ENCODE measurements at regions not wholly inside any gene's neighbourhood (a gene's known extent, or its start where the extent isn't known, plus 50 kb on each side); places are given as distances from the start of the nearest gene placed in this dataset.

GRCh38 chr11:69878927-69879728, 59.9 kb upstream of the FGF3 start:
- Histone ChIP-seq H3K27me3 (no peaks in the 10 kb centered on the region), H3K9me3 (no peaks in the 10 kb centered on the region)
- intact Hi-C loops (cut with DNase I; ENCODE audit: low total_unique reads): no loop called here

GRCh38 chr11:69879729-69880005, 60.5 kb upstream of the FGF3 start:
- intact Hi-C loops (cut with DNase I; ENCODE audit: low total_unique reads): no loop called here
- no peaks in the 10 kb centered on the region for H3K27me3 ChIP-seq
- H3K36me3 ChIP-seq: no peaks in the 10 kb centered on the region
- TF ChIP-seq POLR2AphosphoS5 (IDR thresholded peaks at IDR 0.05) (no peak), CTCF (IDR thresholded peaks at IDR 0.05) (no peak)
- no peak for DNase-seq (ENCODE audit: low spot score in 2 of 2)
- H3K4me3 ChIP-seq: no peak overlapping the region
- H3K27ac ChIP-seq: no peak overlapping the region
- no peaks in the 10 kb centered on the region for H3K9me3 ChIP-seq
- no peaks in the 10 kb centered on the region for H3K4me1 ChIP-seq

More at GRCh38 chr11:69878927-69879728, 59.9 kb upstream of the FGF3 start:
- Histone ChIP-seq H3K4me3 (no peak overlapping the region), H3K4me1 (no peaks in the 10 kb centered on the region), H3K27ac (no peak overlapping the region), H3K36me3 (no peaks in the 10 kb centered on the region)
- DNase-seq (ENCODE audit: low spot score in 2 of 2): peak in 1 of 2 donors; percentile 45
- no peak for TF ChIP-seq POLR2AphosphoS5 (IDR thresholded peaks at IDR 0.05)
- no peak for TF ChIP-seq CTCF (IDR thresholded peaks at IDR 0.05)
- TF ChIP-seq POLR2A (IDR thresholded peaks at IDR 0.05): no peak

- no peak for DNase-seq (ENCODE audit: low spot score in 2 of 2)
- no peak for TF ChIP-seq POLR2A (IDR thresholded peaks at IDR 0.05)
- TF ChIP-seq POLR2AphosphoS5 (IDR thresholded peaks at IDR 0.05): no peak
- no peak for TF ChIP-seq CTCF (IDR thresholded peaks at IDR 0.05)
- no peaks in the 10 kb centered on the region for H3K9me3 ChIP-seq
- no peak overlapping the region for H3K27ac ChIP-seq
- H3K4me1 ChIP-seq: no peaks in the 10 kb centered on the region
- no peaks in the 10 kb centered on the region for H3K36me3 ChIP-seq
- intact Hi-C loops (cut with DNase I; ENCODE audit: low total_unique reads): no loop called here
- no peaks in the 10 kb centered on the region for H3K27me3 ChIP-seq
- H3K4me3 ChIP-seq: no peak overlapping the region
Observed at GRCh38 chr11:69880041-69880825, 61.0 kb upstream of the FGF3 start.

- H3K27me3 ChIP-seq: no peaks in the 10 kb centered on the region
- DNase-seq (ENCODE audit: low spot score in 2 of 2): no peak
- intact Hi-C loops (cut with DNase I; ENCODE audit: low total_unique reads): no loop called here
Observed at GRCh38 chr11:69880826-69881445, 61.7 kb upstream of the FGF3 start.

More at GRCh38 chr11:69880826-69881445, 61.7 kb upstream of the FGF3 start:
- Histone ChIP-seq H3K9me3 (no peaks in the 10 kb centered on the region), H3K4me1 (no peaks in the 10 kb centered on the region), H3K4me3 (no peak overlapping the region), H3K36me3 (no peaks in the 10 kb centered on the region), H3K27ac (no peak overlapping the region)
- no peak for TF ChIP-seq POLR2AphosphoS5 (IDR thresholded peaks at IDR 0.05)
- no peak for TF ChIP-seq CTCF (IDR thresholded peaks at IDR 0.05)
- TF ChIP-seq POLR2A (IDR thresholded peaks at IDR 0.05): no peak

Data from breast epithelium (tissue), 4 donors.